Glutamatergic neuron (in vitro differentiated cells): ENCODE measurements at regions not wholly inside any gene's neighbourhood (a gene's known extent, or its start where the extent isn't known, plus 50 kb on each side); places are given as distances from the start of the nearest gene placed in this dataset.

Experiments used
- DNase-seq: peaks from one replicate; pipeline ENCODE4 v3.0.0; 2022
- H3K27ac Mint-ChIP-seq: one replicate; pipeline ENCODE4 v1.8.0; 2020; ENCODE audit warnings: mild to moderate bottlenecking, mixed read lengths, inconsistent platforms; ENCODE audit not compliant: unreplicated experiment
- H3K27me3 Mint-ChIP-seq: one replicate; pipeline ENCODE4 v1.8.0; 2020; ENCODE audit warnings: mild to moderate bottlenecking, moderate library complexity, mixed read lengths, inconsistent platforms; ENCODE audit not compliant: unreplicated experiment
- H3K36me3 Mint-ChIP-seq: one replicate; pipeline ENCODE4 v1.8.0; 2020; ENCODE audit warnings: mild to moderate bottlenecking, mixed read lengths, inconsistent platforms; ENCODE audit not compliant: unreplicated experiment
- H3K4me1 Mint-ChIP-seq: one replicate; pipeline ENCODE4 v1.8.0; 2020; ENCODE audit warnings: mild to moderate bottlenecking, low read depth, mixed read lengths, inconsistent platforms; ENCODE audit not compliant: unreplicated experiment
- H3K4me3 Mint-ChIP-seq: one replicate; pipeline ENCODE4 v1.8.0; 2020; ENCODE audit warnings: mild to moderate bottlenecking, mixed read lengths, inconsistent platforms; ENCODE audit not compliant: unreplicated experiment
- H3K9me3 Mint-ChIP-seq: one replicate; pipeline ENCODE4 v1.8.0; 2020; ENCODE audit warnings: mild to moderate bottlenecking, moderate library complexity, mixed read lengths, inconsistent platforms; ENCODE audit not compliant: unreplicated experiment
- TF ChIP-seq, protein P1 (sequence below): fragments of 200-600 bp; sonication (generic); IDR thresholded peaks from one replicate; pipeline ENCODE4 v1.5.0; 2021; ENCODE audit not compliant: partially characterized antibody, unreplicated experiment

DNA sequence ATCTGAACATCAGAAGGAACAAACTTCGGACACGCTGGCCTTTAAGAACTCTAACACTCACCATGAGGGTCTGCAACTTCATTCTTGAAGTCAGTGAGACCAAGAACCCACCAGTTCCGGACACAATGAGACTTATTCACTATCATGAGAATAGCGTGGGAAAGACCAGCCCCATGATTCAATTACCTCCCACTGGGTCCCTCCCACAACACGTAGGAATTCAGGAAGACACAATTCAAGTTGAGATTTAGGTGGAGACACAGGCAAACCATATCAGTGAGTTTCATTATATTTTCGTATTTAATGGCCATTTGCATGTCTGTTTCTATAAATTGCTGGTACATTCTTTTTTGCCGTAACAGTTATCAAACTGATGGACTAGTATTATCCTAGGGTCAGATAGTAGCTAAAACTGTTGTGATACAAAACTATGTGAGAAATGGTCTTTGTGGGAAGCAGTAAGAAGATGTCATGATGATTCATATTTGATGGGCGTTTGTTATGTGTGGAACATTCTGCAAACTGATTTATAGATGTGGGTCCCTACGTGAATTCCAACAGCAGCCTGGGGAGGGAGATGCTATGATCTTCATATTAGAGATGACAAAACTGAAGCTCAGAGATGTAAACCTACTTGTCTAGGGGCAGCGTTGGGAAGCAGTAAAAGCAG, 282.4 kb upstream of the TMEM132C start:
- peaks cover 4% of the 10 kb centered on the region for H3K36me3 Mint-ChIP-seq
- peaks cover 5% of the 10 kb centered on the region for H3K9me3 Mint-ChIP-seq
- no peaks in the 10 kb centered on the region for H3K4me1 Mint-ChIP-seq
- no peak overlapping the region for H3K4me3 Mint-ChIP-seq
- TF ChIP-seq, protein P1, sequence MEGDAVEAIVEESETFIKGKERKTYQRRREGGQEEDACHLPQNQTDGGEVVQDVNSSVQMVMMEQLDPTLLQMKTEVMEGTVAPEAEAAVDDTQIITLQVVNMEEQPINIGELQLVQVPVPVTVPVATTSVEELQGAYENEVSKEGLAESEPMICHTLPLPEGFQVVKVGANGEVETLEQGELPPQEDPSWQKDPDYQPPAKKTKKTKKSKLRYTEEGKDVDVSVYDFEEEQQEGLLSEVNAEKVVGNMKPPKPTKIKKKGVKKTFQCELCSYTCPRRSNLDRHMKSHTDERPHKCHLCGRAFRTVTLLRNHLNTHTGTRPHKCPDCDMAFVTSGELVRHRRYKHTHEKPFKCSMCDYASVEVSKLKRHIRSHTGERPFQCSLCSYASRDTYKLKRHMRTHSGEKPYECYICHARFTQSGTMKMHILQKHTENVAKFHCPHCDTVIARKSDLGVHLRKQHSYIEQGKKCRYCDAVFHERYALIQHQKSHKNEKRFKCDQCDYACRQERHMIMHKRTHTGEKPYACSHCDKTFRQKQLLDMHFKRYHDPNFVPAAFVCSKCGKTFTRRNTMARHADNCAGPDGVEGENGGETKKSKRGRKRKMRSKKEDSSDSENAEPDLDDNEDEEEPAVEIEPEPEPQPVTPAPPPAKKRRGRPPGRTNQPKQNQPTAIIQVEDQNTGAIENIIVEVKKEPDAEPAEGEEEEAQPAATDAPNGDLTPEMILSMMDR = no peak
- H3K27me3 Mint-ChIP-seq = peaks cover 3% of the 10 kb centered on the region
- DNase-seq = no peak
- no peak overlapping the region for H3K27ac Mint-ChIP-seq

DNA sequence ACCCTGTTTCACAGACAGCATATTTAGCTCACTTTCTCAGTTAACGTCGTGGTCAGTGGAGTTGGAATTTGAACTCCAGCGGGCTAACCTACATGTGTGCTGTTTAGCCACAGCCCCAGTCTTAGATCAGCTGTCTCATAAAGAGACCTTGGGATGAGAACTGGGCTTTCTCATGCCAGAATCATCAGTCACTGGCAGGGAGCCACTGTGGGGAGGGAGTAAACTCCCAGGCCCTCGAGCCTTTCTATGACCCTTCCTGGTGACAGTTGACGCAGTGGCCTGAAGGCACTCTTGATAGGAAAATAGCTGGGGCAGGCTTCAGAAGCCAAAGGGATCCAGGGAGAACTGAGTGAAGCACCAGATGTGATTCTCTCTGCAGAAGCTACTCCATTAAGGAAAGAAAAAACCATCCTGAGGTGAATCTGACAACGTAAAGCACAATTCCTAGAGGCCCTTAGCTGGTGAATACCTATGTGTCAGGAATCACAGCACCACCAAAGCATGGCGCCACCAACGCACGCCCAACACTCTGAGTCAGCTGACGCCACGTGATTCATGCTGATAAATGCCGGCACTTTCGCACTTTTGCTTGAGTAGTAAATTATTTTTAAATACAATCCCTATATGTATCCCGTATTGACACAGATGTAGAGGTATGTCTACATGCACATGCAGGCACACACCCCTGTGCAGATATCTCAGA, 279.6 kb upstream of the TMEM132C start:
- no peak overlapping the region for H3K4me3 Mint-ChIP-seq
- no peaks in the 10 kb centered on the region for H3K4me1 Mint-ChIP-seq
- no peak for DNase-seq
- H3K9me3 Mint-ChIP-seq = peaks cover 5% of the 10 kb centered on the region
- no peak overlapping the region for H3K27ac Mint-ChIP-seq
- H3K27me3 Mint-ChIP-seq = peaks cover 3% of the 10 kb centered on the region
- TF ChIP-seq, protein P1 = no peak
- peaks cover 9% of the 10 kb centered on the region for H3K36me3 Mint-ChIP-seq

- H3K4me3 Mint-ChIP-seq = no peak overlapping the region
- H3K27ac Mint-ChIP-seq = no peak overlapping the region
- peaks cover 16% of the 10 kb centered on the region for H3K36me3 Mint-ChIP-seq
- no peak for DNase-seq
- TF ChIP-seq, protein P1 = no peak
- H3K27me3 Mint-ChIP-seq = no peaks in the 10 kb centered on the region
- peaks cover 7% of the 10 kb centered on the region for H3K9me3 Mint-ChIP-seq
- H3K4me1 Mint-ChIP-seq = no peaks in the 10 kb centered on the region
These were observed 275.5 kb upstream of the TMEM132C start for GRCh38 chr12:127991485-127991884.

GRCh38 chr12:127998988-127999387, 268.0 kb upstream of the TMEM132C start:
- TF ChIP-seq, protein P1 = no peak
- Mint-ChIP-seq H3K9me3 (peaks cover 2% of the 10 kb centered on the region), H3K4me3 (no peak overlapping the region), H3K27ac (no peak overlapping the region), H3K27me3 (peaks cover 1% of the 10 kb centered on the region), H3K4me1 (no peaks in the 10 kb centered on the region), H3K36me3 (peaks cover 3% of the 10 kb centered on the region)
- no peak for DNase-seq

DNA sequence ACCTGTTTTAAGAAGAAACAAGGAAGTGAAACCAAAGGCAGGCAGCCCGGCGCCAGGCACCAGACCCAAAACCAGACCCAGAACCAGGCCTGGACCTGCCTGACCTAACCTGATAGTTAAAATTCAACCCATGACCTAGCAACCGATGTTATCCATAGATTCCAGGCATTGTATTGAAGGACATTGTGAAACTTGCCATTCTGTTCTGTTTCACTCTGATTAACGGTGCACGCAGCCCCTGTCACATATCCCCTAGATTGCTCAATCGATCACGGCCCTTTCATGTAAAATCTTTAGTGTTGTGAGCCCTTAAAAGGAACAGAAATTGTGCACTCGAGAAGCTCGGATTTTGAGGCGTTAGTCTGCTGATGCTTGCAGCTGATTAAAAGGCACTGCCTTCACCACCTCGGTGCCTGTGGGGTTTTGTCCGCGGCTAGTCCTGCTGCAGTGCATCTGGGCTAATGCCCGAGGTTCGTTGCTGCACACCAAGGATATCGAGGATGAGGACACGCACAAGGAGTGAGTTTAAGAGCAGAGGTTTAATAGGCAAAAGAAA, 262.5 kb upstream of the TMEM132C start:
- Mint-ChIP-seq H3K4me1 (no peaks in the 10 kb centered on the region), H3K36me3 (no peaks in the 10 kb centered on the region), H3K9me3 (peaks cover 4% of the 10 kb centered on the region), H3K27me3 (peaks cover 1% of the 10 kb centered on the region), H3K4me3 (no peak overlapping the region), H3K27ac (no peak overlapping the region)
- TF ChIP-seq, protein P1 = no peak
- DNase-seq = no peak
